Fibroblast of skin of scalp (primary cell): ENCODE measurements at regions not wholly inside any gene's neighbourhood (a gene's known extent, or its start where the extent isn't known, plus 50 kb on each side); places are given as distances from the start of the nearest gene placed in this dataset.
A peak's percentile ranks its signal among the peaks of the same experiment; 100 is the strongest.

Experiments
- DNase-seq: peaks from one replicate; pipeline ENCODE4 v3.0.0-alpha.2; 2013

DNA sequence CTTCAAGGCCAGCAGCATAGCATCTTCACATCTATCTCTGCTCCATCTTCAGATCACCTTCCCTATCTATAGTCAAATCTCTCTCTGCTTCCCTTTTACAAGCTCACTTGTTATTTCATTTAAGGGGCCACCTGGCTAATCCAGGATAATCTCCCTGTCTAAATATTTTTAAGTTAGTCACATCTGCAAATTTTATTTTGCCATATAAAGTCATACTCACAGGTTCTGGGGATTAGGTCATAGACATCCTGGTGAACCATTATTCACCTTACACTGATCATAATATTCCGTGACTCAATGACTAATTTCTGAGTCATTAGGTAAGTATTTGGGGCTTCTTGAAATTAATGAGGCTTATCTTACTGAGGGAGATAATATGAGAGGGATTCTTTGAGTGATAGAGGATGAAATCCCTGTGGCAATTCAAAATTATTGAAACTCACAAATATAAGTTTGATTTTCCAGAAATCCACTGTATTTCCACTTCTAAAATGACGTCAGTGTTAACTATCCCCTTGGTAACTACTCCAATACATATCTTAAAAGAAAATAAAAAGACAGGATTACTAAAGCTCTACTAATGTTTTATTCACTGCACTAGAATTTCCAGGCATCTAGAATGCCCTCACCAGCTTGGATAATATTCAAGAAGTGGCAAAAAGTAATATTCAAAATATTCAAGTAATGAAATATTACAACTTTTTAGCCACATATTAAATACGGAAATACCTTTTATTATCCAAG, 93.7 kb upstream of the RBMS3 start:
- DNase-seq, result peak; percentile 63

DNA sequence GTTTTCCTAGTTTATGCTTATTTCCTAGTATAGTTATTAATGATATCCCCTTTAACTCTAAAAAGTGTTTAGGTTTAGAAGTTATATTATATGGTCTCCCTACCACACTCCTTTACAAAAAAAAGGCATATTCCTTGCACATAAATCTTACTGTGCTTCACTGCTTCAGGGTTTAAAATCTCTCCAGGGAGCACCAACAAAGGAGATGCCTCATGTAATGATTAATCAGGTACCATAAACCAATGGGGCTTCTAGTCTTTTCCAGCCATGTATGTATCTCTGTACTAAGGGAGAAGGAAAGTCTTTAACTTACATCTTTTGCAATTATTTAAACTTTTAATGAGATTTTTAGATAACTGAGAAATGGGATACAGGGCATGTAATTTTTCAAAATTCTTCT, 91.5 kb upstream of the RBMS3 start:
- DNase-seq, result no peak

DNA sequence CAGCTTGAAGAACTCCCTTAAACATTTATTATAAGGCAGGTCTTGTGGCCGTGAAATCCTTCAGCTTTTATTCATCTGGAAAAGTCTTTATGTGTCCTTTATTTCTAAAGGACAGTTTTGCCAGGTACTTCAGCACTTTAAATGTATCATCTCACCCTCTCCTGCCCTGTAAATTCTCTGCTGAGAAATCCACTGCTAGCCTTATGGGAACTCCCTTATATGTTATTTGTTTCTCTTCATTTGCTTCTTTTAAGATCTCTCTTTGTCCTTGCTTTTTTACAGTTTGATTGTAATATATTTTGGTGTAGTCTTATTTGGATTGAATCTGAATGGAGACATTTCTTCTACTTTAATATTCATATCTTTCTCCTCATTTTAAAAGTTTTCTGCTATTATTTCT, 86.7 kb upstream of the RBMS3 start:
- no peak for DNase-seq

DNA sequence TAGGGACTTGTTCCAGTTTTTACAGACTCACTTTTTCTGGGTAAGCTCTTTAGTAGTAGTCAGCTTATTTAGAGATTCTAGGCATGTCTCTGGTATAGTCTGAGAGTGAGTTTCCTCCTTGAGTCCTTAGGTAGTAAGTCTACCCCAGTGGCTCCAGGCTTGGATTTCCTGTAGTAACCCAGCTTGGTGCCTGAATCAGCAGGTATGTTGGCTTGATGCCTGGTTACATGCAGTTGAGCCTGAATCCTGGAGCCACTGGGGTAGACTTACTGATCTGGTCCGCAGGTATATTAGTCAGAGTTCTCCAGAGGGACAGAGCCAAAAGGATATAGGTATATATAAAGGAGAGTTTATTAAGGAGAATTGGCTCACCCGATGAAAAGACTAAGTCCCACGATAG, 85.8 kb upstream of the RBMS3 start:
- DNase-seq, result no peak

DNA sequence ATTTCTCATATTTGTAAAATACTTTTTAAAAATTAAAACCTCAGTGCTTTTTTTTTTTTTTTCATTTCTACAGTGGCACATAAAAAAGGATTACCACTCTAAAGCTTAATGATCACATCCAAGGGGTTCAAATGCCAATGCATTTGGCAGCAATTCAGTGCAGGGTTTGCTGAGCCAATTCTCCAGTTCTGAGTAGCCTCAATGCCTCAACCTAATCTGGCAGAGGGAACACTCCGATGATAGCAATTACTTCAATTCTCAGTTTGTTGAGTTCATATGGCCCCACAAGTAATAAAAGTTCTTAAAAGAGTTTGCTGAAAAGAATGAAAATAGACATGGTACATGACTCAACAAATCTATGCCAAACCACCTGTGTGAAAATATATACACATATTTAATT, 79.3 kb upstream of the RBMS3 start:
- DNase-seq, result no peak

DNA sequence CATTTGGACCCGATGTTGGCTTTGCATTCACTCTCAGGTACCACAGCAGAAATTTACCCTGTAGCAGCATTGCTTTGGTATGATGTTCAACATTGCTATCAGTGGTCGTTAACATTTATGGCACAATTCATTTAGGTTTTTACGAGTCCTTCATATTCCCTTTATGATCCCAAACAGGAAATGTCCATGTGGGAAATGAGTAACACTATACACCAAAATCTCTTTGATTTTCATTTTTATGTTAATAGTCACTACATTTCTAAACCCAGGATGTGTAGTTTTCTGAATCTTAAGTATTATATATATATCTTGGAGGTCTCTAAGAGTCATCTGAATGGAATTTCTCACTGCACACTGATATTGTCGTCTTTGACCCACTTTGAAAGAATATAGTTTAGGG, 78.5 kb upstream of the RBMS3 start:
- DNase-seq, result peak; percentile 82

DNA sequence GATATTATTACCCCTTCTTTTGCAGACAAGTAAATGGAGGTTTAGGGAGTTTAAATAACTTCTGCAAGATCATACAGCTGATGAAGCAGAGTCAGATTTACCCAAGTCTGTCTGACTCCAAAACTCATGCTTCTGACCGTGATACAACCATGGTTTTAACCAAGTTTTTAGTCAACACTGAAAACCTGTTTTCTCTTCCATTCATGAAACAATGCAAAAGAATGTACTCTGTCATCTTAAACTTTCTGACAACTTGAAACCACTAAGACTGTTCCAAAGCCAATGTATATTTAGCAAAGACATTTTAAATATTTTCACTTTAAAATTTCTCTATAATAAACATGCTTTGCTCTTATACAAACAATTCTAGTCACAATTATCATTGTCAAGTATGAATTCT, 77.0 kb upstream of the RBMS3 start:
- DNase-seq, result peak; percentile 76

DNA sequence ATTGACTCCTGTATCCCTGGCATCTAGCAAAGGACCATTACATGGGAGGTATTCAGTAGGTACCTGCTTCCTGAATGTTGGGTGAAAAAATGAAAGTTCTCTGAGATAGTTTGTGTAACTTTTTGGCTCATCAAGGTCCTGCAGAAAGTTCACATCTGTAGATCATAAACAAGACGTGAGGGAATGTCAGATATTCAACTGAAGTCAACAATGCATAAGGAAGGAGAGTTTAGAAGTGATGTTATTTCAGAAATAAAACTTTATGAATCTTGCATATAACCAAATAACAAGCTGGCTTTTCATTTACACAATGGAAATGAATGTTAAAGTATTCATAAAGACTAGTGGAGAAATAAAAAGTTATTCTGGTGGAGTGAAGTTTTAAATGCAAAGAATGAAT, 73.4 kb upstream of the RBMS3 start:
- no peak for DNase-seq

DNA sequence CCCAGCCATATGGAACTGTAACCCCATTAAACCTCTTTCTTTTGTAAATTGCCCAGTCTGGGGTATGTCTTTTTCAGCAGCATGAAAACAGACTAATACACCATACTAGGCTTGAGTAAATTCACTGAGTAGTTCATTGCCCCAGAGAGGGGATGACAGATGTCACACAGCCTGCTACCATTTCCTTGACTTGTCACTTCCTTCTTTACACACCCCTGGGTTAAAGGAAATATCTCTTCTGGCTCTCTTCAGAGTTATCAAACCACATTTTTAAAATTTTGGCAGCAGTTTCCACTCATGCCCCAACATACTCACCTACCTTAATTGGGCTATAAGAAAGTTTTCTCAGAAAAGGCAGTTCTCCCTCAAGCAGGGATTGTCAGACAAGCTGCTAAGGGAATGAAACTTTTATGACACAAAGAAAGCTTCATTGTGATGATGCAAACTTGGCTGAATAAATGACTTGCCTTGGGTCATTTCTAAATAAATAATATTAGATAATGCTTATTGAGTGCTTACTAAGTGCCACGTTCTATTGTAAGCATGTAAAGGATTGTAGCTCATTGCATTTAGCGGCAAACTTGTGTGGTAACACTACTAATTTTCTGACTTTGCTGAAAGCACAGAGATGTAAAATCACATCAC, 68.0 kb upstream of the RBMS3 start:
- no peak for DNase-seq

DNA sequence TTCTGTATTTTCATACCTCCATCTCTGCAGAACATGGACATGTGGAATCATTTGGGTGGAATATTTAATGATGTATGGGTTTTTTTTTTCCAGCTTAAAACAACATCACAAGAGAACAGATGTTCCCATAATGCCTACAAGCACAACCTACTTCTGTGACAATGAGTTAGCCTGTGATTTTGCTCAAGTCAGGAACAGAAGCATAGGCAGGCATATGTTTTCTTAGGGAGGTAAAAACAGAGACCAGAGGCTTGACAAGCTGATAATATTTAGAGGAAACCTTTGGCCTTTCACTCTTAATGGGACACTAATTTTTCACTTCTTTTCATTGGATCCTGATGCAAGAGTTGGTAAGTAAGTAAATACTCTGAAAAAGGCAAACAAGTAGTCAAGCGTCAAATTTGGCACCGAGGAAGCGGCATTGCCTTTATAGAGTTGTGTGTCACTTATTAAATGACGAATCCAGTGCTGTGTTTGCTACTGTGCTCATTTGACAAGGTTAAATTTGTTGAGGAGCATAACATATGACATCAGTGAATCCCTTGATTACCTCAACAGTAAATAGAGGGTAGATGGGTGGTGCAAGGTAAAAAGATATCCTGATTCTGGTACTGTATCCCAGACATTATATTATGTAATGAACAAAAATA, 66.7 kb upstream of the RBMS3 start:
- no peak for DNase-seq

DNA sequence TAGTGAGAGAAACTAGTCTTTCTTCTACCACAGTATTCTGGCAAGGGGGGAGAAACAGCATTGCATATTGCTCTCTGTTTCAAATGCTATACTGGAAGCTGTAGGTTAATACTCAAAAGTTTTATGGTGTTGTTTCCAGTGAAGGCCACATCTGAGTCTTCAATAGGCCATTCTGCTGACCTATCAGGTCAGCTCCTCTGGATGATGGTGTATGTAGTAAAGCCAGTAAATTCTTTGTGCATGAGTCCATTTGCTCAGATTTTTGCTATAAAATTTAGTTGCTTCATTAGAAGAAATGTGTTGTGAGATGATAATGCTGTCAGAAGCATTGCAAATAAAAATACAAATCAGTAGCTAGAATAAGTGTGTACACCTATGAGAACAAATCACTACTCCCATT, 64.9 kb upstream of the RBMS3 start:
- DNase-seq, result no peak

DNA sequence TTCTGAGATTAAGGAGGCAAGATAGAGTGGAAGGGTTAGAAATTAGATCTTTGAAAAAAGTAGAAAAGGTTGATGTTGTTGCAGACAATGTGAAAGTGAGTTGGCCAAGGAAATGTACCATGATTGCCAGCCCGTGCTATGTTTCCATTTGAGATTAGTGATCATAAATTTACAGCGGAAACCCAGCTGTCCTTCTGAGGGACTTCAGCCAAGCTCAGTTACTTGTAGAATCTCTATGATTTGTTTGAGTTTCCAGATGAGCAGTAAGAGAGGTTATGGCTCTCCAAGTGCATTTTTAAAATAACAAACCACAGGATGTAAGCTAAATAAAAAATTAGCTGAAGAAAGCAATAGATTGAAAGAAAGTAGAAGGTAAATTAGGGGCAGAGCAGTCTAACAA, 54.2 kb upstream of the RBMS3 start:
- no peak for DNase-seq

DNA sequence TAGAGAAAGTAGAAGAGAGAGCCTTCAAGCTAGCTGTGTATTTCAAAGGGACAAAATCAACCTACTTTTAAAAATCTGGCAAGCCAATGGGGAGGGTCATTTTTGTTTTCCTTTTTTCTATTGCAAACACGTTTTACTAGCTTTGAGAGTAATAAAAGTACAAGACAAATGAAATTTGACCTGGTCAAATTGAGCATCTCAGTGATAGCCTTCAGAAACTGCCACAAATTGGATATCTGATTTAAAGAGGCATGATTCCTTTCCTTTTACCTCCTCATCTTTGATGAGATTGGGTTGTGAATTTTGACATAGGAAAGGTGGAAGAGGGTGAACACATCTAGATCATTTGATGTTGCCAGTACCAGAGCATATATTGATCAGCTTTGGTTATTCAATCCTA, 53.6 kb upstream of the RBMS3 start:
- DNase-seq, result no peak
